22Rv1 (cell line): ENCODE measurements at regions not wholly inside any gene's neighbourhood (a gene's known extent, or its start where the extent isn't known, plus 50 kb on each side); places are given as distances from the start of the nearest gene placed in this dataset.

Source experiments
- ZFX ChIP-seq: fragments of 450-650 bp; IDR thresholded peaks from 2 replicates; pipeline ENCODE4 v1.6.1; 2017; ENCODE audit warnings: antibody characterized with exemption, borderline replicate concordance
- TF ChIP-seq, protein P1 (sequence below): fragments of 450-650 bp; IDR thresholded peaks from 2 replicates; pipeline ENCODE4 v1.5.1; 2017; ENCODE audit warnings: mild to moderate bottlenecking

DNA sequence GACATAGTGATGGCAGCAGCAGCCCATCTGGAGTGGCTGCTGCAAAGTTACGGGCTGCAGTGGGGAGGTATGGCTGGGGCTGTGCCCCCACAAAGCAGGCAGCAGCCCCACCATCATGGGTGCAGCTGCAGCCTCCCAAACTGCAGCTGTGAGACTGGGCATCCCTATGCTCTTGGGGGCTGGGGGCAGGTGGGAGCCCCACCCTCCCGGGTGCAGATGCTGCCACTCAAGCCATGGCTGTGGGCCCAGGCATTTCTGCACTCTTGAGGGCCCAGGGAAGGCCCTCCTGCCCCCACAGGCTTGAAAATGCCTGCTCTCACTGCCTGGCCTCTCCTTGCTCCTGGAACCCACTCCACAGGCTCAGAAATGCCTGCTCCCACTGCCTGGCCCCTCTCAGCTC is 389.4 kb downstream of the TEX13C start:
- TF ChIP-seq, protein P1, sequence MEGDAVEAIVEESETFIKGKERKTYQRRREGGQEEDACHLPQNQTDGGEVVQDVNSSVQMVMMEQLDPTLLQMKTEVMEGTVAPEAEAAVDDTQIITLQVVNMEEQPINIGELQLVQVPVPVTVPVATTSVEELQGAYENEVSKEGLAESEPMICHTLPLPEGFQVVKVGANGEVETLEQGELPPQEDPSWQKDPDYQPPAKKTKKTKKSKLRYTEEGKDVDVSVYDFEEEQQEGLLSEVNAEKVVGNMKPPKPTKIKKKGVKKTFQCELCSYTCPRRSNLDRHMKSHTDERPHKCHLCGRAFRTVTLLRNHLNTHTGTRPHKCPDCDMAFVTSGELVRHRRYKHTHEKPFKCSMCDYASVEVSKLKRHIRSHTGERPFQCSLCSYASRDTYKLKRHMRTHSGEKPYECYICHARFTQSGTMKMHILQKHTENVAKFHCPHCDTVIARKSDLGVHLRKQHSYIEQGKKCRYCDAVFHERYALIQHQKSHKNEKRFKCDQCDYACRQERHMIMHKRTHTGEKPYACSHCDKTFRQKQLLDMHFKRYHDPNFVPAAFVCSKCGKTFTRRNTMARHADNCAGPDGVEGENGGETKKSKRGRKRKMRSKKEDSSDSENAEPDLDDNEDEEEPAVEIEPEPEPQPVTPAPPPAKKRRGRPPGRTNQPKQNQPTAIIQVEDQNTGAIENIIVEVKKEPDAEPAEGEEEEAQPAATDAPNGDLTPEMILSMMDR, result no peak
- TF ChIP-seq ZFX, result no peak
